Skeletal muscle tissue (tissue), 3 donors: ENCODE measurements at regions not wholly inside any gene's neighbourhood (a gene's known extent, or its start where the extent isn't known, plus 50 kb on each side); places are given as distances from the start of the nearest gene placed in this dataset.

Experiments
- H3K27ac ChIP-seq: one replicate; pipeline ENCODE4 v1.7.0; 2013; ENCODE audit warnings: mild to moderate bottlenecking, low read depth, low read length, inconsistent platforms
- H3K27me3 ChIP-seq, 3 donors: one replicate each; pipeline ENCODE4 v1.7.0; 2013; ENCODE audit warnings: low read length in 3 of 3; ENCODE audit not compliant: control insufficient read depth in 3 of 3, insufficient read depth in 3 of 3
- H3K36me3 ChIP-seq, 3 donors: one replicate each; pipeline ENCODE4 v1.7.0; 2013; ENCODE audit warnings: low read length in 3 of 3; ENCODE audit not compliant: control insufficient read depth in 3 of 3, insufficient read depth in 3 of 3
- H3K4me1 ChIP-seq, 3 donors: one replicate each; pipeline ENCODE4 v1.7.0; 2013; ENCODE audit warnings: low read length in 3 of 3, mild to moderate bottlenecking in 3 of 3; ENCODE audit not compliant: control insufficient read depth in 3 of 3, insufficient read depth in 3 of 3
- H3K4me3 ChIP-seq, 3 donors: one replicate each; pipeline ENCODE4 v1.7.0; 2013; ENCODE audit warnings: low read length in 3 of 3
- H3K9ac ChIP-seq, 3 donors: one replicate each; pipeline ENCODE4 v1.7.0; 2013; ENCODE audit warnings: low read length in 3 of 3, mild to moderate bottlenecking in 3 of 3, moderate library complexity in 2 of 3, low read depth in 1 of 3
- H3K9me3 ChIP-seq, 3 donors: one replicate each; pipeline ENCODE4 v1.7.0; 2013; ENCODE audit warnings: low read length in 3 of 3; ENCODE audit not compliant: control insufficient read depth in 3 of 3
- donor health status: Osteomylitis.

DNA sequence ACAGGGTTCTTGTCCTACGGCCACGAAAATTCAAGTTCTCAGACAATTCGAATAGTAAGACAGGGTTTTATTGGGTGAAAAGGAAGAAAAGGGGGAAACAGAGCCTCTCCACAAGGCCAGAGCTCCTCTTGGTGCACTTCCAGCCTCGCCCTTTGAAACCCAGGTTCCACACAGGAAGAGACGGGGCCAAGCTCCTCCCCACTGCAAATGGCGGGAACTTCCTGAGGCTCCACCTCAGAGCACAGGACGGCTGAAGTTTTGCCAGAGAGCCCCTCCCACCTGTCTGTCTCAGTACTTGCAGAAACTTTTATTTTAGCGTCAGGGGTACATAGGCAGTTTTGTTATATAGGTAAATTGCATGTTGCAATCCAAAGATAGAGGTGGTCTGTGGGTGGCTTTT, 165.7 kb upstream of the CDH8 start:
- Histone ChIP-seq H3K4me3 (no peak overlapping the region), H3K36me3 (no peaks in the 10 kb centered on the region), H3K27ac (no peak overlapping the region), H3K9ac (no peak overlapping the region), H3K4me1 (no peaks in the 10 kb centered on the region), H3K27me3 (no peaks in the 10 kb centered on the region), H3K9me3 (no peaks in the 10 kb centered on the region)

DNA sequence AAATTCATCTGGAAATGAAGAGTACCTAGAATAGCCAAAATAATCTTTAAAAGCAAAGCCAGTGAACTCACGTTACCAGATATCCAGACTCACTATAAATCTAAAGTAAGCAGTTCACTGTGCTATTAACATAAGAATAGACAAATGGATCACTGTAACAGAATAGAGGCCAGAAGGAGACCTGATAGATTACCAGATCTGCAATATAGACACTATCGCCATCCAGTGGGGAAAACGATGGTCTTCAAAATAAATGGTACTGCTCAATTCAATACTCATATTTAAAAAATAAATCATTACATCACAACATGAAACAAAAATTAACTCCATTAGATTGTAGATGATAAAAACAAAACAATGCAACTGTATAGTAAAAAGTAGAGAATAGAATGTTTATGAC, 158.6 kb upstream of the CDH8 start:
- Histone ChIP-seq H3K4me3 (no peak overlapping the region), H3K27me3 (no peaks in the 10 kb centered on the region), H3K9me3 (no peaks in the 10 kb centered on the region), H3K4me1 (no peaks in the 10 kb centered on the region), H3K36me3 (no peaks in the 10 kb centered on the region), H3K9ac (no peak overlapping the region), H3K27ac (no peak overlapping the region)

DNA sequence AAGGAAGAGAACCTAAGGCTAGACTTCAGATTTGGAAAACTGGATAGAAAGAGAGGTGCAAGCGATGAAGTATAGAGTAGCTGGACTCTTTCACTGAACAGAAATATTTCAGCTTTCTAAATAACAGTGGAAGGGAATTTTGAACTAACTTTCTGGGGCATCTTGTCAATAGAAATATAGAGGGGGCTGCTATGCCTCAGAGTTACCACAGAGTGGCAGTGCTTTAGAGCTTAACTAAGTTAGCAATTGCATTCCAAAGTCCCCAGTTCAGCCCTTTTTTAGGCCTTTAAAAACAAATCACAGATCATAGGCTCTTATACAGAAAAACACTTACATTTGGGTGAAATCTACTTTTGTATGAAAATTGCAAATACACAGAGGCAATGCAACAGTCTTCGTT, 154.2 kb upstream of the CDH8 start:
- Histone ChIP-seq H3K9me3 (no peaks in the 10 kb centered on the region), H3K4me3 (no peak overlapping the region)

DNA sequence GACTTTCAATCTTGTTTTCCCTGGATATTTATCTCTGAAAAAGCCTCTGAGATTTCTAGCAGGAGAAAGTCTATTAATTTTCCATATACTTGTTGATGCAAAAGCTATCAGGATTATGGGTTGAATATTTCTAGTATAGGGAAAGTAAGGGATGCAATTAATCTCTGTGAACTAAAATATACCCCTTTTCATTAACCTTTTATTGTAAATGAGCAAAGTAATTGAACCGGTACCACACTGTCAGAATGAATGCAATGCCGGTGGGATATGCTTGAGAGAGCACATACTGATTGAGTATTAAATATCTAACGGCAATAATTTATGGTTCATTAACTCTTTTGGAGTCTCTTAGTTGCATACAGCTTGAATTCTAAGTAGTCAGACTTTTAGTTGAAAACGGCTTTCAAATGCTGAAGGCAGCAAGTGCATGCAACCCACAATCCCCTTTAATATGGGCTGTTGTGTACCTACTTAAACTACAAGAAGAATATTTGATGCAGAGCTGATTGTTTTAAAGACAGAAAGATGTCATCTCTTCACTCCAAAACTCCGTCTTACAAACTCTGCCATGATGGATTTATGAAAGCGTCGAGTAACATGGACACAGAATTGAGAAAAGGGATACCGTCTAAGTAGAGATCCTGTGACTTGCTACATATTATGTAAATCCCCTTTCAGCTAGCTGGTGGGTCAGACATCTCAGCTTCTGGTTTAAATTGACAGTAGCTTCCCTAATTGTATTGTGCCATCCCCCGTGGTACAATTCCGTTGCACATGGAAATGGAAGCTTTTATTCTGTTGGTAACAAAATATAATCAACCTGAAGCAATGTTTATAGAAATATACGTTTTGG, 141.3 kb upstream of the CDH8 start:
- no peak overlapping the region for H3K4me3 ChIP-seq
- no peaks in the 10 kb centered on the region for H3K4me1 ChIP-seq
- H3K9me3 ChIP-seq, result no peaks in the 10 kb centered on the region
- H3K36me3 ChIP-seq, result no peaks in the 10 kb centered on the region
- no peak overlapping the region for H3K9ac ChIP-seq
- no peaks in the 10 kb centered on the region for H3K27me3 ChIP-seq
- no peak overlapping the region for H3K27ac ChIP-seq

More for the DNA sequence above, 154.2 kb upstream of the CDH8 start:
- Histone ChIP-seq H3K4me1 (no peaks in the 10 kb centered on the region), H3K9ac (no peak overlapping the region), H3K27ac (no peak overlapping the region), H3K27me3 (no peaks in the 10 kb centered on the region), H3K36me3 (no peaks in the 10 kb centered on the region)

DNA sequence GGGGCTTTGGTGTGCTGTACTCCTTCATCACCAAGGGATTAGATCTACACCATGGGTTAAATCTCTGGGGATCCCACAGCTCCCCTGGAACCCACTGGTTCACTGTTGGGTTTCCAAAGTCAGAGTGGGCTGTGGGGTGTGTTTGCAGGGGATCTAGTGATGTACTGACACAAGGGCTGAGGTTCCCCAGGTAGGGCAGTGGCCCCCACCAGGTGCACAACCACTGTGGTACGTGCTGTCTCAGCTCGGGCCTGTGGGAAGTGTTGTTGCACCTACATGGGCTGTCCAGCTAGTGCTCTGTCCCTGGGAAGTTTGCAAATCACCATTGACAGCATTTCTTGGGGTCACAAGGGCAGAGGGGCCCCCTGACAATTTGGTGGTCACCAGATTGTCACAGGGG, 134.4 kb upstream of the CDH8 start:
- peaks cover 0 to 2% (median 0%) of the 10 kb centered on the region in 3 donors for H3K9me3 ChIP-seq
- H3K9ac ChIP-seq, result no peak overlapping the region
- no peaks in the 10 kb centered on the region for H3K27me3 ChIP-seq
- H3K4me1 ChIP-seq, result no peaks in the 10 kb centered on the region
- no peak overlapping the region for H3K27ac ChIP-seq
- H3K36me3 ChIP-seq, result no peaks in the 10 kb centered on the region
- no peak overlapping the region for H3K4me3 ChIP-seq

DNA sequence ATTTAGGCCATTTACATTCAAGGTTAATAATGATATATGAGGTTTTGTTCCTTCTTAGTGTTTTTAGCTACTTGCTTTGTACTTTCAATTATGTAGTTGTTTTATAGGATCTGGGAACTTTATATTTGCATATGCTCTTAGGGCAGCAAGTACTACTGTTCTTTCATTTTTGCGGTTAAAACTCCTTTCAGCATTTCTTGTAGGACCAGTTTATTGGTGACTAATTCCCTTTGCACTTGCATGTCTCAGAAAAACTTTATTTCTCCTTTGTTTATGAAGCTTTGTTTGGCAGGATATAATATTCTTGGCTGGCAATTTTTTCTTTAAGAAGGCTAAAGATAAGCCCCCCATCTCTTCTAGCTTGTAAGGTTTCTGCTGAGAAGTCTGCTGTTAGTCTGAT, 131.3 kb upstream of the CDH8 start:
- H3K4me3 ChIP-seq, result no peak overlapping the region
- no peaks in the 10 kb centered on the region for H3K27me3 ChIP-seq
- no peaks in the 10 kb centered on the region for H3K4me1 ChIP-seq

DNA sequence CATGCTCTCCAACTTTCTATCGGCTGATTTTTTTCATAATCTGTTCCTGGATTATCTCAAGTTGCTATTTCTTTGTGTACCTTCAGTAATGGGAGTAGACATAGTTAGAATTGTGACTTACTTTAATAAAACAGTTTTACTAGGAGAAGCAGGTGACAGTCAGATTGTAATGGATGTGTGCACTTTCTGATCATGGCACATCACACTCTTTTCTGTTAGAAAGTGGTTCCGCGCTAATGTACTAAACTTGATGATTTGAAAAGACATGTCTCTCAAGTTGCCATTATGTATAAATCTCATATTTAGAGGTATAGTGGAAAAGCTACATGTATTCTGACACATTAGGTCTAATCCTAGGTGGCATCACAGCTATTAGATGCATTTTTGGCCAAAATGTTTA, 121.3 kb upstream of the CDH8 start:
- Histone ChIP-seq H3K36me3 (no peaks in the 10 kb centered on the region), H3K4me3 (no peak overlapping the region), H3K9me3 (no peaks in the 10 kb centered on the region), H3K4me1 (no peaks in the 10 kb centered on the region), H3K9ac (no peak overlapping the region), H3K27me3 (no peaks in the 10 kb centered on the region), H3K27ac (no peak overlapping the region)

More for the DNA sequence above, 131.3 kb upstream of the CDH8 start:
- Histone ChIP-seq H3K9me3 (peaks cover 0 to 2% (median 0%) of the 10 kb centered on the region in 3 donors), H3K36me3 (no peaks in the 10 kb centered on the region), H3K9ac (no peak overlapping the region), H3K27ac (no peak overlapping the region)

DNA sequence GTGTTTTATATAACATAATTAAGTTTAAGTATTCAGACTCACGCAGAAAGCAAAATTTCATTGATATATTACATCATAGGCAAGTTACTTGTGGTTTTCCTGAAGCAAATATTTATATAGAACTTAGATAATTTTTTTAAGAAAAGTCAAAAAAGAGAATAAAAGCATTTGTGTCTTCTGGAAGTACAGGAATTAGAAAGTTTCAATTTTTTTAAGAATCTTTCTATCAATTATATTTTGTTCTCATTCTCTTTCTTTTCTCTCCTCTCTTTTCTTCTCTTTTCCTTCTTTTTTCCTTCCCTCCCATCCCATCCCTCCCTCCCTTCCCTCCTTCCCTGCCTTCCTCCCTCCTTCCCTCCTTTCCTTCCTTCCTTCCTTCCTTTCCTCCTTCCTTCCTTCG, 120.7 kb upstream of the CDH8 start:
- Histone ChIP-seq H3K4me3 (no peak overlapping the region), H3K4me1 (no peaks in the 10 kb centered on the region), H3K27ac (no peak overlapping the region)

DNA sequence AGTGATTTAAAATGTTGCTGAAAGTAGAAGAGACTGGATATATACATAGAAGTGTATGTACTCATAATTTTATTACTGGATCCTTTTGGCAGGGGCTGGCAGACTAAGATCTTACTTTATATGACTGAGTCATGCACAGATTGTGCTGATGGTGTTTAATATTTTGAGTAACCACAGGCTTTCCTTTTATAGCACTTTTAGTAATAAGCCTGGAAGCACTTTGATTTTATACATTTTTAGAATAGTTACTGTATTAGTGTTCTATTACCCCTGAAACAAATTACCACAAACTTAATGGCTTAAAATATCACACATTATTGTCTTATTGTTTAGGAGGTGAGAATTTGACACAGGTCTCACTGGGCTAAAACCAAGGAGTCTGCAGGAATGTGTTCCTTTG, 113.4 kb upstream of the CDH8 start:
- H3K4me3 ChIP-seq, result no peak overlapping the region
- H3K4me1 ChIP-seq, result no peaks in the 10 kb centered on the region
- H3K36me3 ChIP-seq, result no peaks in the 10 kb centered on the region
- H3K27me3 ChIP-seq, result no peaks in the 10 kb centered on the region
- H3K9me3 ChIP-seq, result no peaks in the 10 kb centered on the region
- no peak overlapping the region for H3K27ac ChIP-seq
- no peak overlapping the region for H3K9ac ChIP-seq

More for the DNA sequence above, 120.7 kb upstream of the CDH8 start:
- Histone ChIP-seq H3K9ac (no peak overlapping the region), H3K9me3 (no peaks in the 10 kb centered on the region), H3K27me3 (no peaks in the 10 kb centered on the region), H3K36me3 (no peaks in the 10 kb centered on the region)

DNA sequence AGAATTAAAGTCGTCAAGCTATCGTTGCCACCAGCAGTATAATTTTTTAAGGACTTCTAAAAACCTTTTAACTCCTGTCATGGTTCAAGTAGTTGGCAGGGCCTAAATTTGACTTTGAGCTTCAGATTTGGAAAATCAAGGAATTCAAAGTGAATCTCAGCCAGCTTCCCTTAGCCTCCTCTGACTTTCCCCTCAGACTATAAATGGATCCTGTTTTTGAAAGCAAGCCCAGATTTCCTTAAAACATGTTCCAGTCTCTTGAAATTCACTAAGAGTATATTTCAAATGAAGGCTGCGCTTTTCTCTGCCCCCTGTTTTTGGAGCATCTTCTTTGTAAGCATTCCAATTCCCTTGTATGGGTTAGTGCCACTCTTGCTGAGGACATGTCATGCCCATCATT, 101.8 kb upstream of the CDH8 start:
- Histone ChIP-seq H3K27me3 (no peaks in the 10 kb centered on the region), H3K9me3 (no peaks in the 10 kb centered on the region), H3K4me3 (no peak overlapping the region), H3K4me1 (no peaks in the 10 kb centered on the region), H3K27ac (no peak overlapping the region), H3K9ac (no peak overlapping the region), H3K36me3 (no peaks in the 10 kb centered on the region)
